ENCODE measurements at regions not wholly inside any gene's neighbourhood (a gene's known extent, or its start where the extent isn't known, plus 50 kb on each side); places are given as distances from the start of the nearest gene placed in this dataset.
A peak's percentile ranks its signal among the peaks of the same experiment; 100 is the strongest.

GRCh38 chr5:54822324-54822687 is 163.1 kb downstream of the ESM1 start:
- TF ChIP-seq CTCF (IDR thresholded peaks at IDR 0.05), result no peak
- Histone ChIP-seq H3K27ac (no peak overlapping the region), H3K4me3 (no peak overlapping the region)
- DNase-seq (ENCODE audit: low spot score), result no peak

- no peak for TF ChIP-seq CTCF (IDR thresholded peaks at IDR 0.05)
- no peak for DNase-seq (ENCODE audit: low spot score)
- Histone ChIP-seq H3K27ac (no peak overlapping the region), H3K4me3 (no peak overlapping the region)
Measured at GRCh38 chr5:54821445-54822323, 163.7 kb downstream of the ESM1 start.

GRCh38 chr5:54820346-54821134 is 164.9 kb downstream of the ESM1 start:
- TF ChIP-seq CTCF (IDR thresholded peaks at IDR 0.05), result no peak
- no peak for DNase-seq (ENCODE audit: low spot score)
- H3K4me3 ChIP-seq, result no peak overlapping the region
- H3K27ac ChIP-seq, result peak overlapping the region; percentile 51 to 68

DNA sequence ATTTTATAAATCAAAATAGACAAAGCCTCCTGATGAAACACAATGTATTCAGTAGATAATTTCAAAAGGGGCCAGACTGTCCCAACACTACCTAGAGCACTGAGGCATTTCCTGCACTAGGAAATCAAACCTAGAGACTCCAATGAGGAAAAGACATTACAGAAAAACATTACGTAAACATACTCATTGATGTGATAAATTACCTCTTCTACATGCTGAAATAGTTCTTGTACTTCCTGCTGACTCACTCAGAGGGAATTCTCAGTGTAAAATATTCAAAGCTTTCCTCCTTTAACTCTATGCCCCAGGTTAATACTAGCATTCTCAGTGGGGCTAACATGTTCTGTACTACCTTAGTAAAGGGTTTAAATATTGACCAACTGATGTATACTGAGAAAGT is 178.0 kb downstream of the ESM1 start:
- DNase-seq (ENCODE audit: low spot score), result no peak
- H3K27ac ChIP-seq, result no peak overlapping the region
- no peak overlapping the region for H3K4me3 ChIP-seq
- no peak for TF ChIP-seq CTCF (IDR thresholded peaks at IDR 0.05)

DNA sequence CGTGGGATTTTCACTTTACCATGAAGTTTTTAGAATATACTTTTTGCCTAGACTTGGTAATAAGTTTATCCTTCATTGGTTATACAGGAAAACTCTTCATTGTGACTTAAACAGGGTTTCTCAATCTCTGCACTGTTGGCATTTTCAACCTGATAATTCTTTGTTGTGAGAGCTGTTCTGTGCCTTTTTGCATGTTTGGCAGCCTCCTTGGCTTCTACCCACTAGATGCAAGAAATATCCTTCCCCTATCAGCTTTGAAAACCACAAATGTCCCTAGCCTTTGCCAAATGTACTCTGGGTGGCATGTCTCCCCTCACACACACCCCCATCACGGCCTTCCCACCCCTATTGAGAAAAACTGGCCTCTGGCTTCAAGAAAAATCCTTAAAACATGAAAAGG is 180.9 kb downstream of the ESM1 start:
- Histone ChIP-seq H3K4me3 (no peak overlapping the region), H3K27ac (no peak overlapping the region)
- DNase-seq (ENCODE audit: low spot score), result no peak
- TF ChIP-seq CTCF (IDR thresholded peaks at IDR 0.05), result no peak

- Histone ChIP-seq H3K4me3 (no peak overlapping the region), H3K27ac (no peak overlapping the region)
- DNase-seq (ENCODE audit: low spot score), result no peak
- no peak for TF ChIP-seq CTCF (IDR thresholded peaks at IDR 0.05)
Measured at GRCh38 chr5:54804086-54804485, 181.3 kb downstream of the ESM1 start.
